ENCODE measurements at regions not wholly inside any gene's neighbourhood (a gene's known extent, or its start where the extent isn't known, plus 50 kb on each side); places are given as distances from the start of the nearest gene placed in this dataset.

GRCh38 chr2:220628252-220628651, 943.9 kb downstream of the EPHA4 start:
- DNase-seq (ENCODE audit: low spot score), result no peak

GRCh38 chr2:220641137-220641536, 931.0 kb downstream of the EPHA4 start:
- no peak for DNase-seq (ENCODE audit: low spot score)

GRCh38 chr2:220646424-220646823, 925.7 kb downstream of the EPHA4 start:
- DNase-seq (ENCODE audit: low spot score), result no peak

GRCh38 chr2:220648628-220649027, 923.5 kb downstream of the EPHA4 start:
- peak; percentile 28 for DNase-seq (ENCODE audit: low spot score)

GRCh38 chr2:220653776-220654175, 918.3 kb downstream of the EPHA4 start:
- DNase-seq (ENCODE audit: low spot score), result no peak

GRCh38 chr2:220654322-220654721, 917.8 kb downstream of the EPHA4 start:
- no peak for DNase-seq (ENCODE audit: low spot score)

GRCh38 chr2:220660277-220661145, 911.6 kb downstream of the EPHA4 start:
- no peak for DNase-seq (ENCODE audit: low spot score)

GRCh38 chr2:220662431-220662830, 909.7 kb downstream of the EPHA4 start:
- DNase-seq (ENCODE audit: low spot score), result no peak

GRCh38 chr2:220663065-220663464, 909.0 kb downstream of the EPHA4 start:
- DNase-seq (ENCODE audit: low spot score), result no peak

GRCh38 chr2:220664272-220665107, 907.6 kb downstream of the EPHA4 start:
- DNase-seq (ENCODE audit: low spot score), result no peak

GRCh38 chr2:220665108-220665471, 907.0 kb downstream of the EPHA4 start:
- DNase-seq (ENCODE audit: low spot score), result no peak

GRCh38 chr2:220669324-220669723, 902.8 kb downstream of the EPHA4 start:
- no peak for DNase-seq (ENCODE audit: low spot score)

- DNase-seq (ENCODE audit: low spot score), result peak; percentile 7
Observed at GRCh38 chr2:220670511-220670910, 901.6 kb downstream of the EPHA4 start.

- no peak for DNase-seq (ENCODE audit: low spot score)
Observed at GRCh38 chr2:220673151-220673874, 898.8 kb downstream of the EPHA4 start.

GRCh38 chr2:220674033-220674432, 898.1 kb downstream of the EPHA4 start:
- no peak for DNase-seq (ENCODE audit: low spot score)

GRCh38 chr2:220676695-220677094, 895.4 kb downstream of the EPHA4 start:
- DNase-seq (ENCODE audit: low spot score), result no peak

- no peak for DNase-seq (ENCODE audit: low spot score)
Observed at GRCh38 chr2:220678943-220679342, 893.2 kb downstream of the EPHA4 start.

GRCh38 chr2:220682616-220683015, 889.5 kb downstream of the EPHA4 start:
- DNase-seq (ENCODE audit: low spot score), result peak; percentile 13

- DNase-seq (ENCODE audit: low spot score), result no peak
Observed at GRCh38 chr2:220684099-220684498, 888.0 kb downstream of the EPHA4 start.

- DNase-seq (ENCODE audit: low spot score), result peak; percentile 77
Observed at GRCh38 chr2:220687231-220687843, 884.8 kb downstream of the EPHA4 start.

- no peak for DNase-seq (ENCODE audit: low spot score)
Observed at GRCh38 chr2:220695397-220696279, 876.5 kb downstream of the EPHA4 start.
